GDM1 (cell line): ENCODE measurements at regions not wholly inside any gene's neighbourhood (a gene's known extent, or its start where the extent isn't known, plus 50 kb on each side); places are given as distances from the start of the nearest gene placed in this dataset.

Source experiments
- DNase-seq: peaks from one replicate; lab custom pipeline; 2025; lab: John Stamatoyannopoulos, UW

DNA sequence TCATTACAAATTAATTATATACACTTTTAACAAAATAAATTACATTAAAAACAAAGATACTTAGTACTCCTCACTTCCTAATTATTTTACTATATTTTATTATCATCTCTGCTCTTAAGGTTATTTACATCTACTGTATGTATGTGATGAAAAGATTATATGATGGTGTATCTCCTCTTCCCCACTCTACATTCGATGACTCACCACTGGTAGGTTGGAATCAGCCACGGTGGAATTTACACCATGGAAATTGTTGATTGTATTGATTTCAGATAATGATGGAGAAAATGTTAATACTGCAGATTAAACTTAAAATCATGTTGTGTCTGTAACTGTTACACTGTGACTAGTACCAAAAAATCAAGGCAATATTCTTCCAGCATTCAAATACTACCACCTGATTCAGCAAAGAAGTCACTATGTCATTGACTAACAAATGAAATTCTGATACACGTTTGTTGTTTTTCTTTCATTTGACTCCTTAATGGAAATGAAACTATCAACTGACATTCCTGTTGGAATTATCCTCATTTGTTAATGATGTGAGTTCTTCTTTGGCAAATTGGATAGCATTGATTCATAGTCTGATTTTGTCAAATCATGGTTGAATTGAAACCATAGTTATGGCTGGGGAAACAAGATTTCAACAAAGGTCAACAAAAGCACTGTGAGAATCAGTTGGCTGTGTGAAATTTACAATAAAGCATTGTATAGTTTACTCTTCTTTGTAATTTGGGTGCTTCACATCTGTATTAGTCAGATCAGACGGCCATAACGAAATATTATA, 69.0 kb upstream of the NLK start:
- DNase-seq = no peak

DNA sequence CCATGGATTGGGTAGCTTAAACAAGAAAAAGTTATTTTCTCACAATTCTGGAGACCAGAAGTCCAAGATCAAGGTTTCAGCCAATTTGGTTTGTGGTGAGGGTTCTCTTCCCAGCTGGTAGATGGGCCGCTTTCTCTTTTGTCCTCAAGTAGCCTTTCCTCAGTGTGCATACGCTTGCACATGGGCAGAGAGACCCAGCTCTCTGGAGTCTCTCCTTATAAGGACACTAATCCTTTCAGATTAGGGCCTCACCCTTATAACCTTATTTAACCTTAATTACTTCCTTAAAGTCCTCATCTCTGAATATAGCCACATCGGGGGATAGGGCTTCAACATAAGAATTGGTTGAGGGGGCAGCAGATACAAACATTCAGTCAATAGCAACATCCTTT, 68.4 kb upstream of the NLK start:
- DNase-seq = no peak

DNA sequence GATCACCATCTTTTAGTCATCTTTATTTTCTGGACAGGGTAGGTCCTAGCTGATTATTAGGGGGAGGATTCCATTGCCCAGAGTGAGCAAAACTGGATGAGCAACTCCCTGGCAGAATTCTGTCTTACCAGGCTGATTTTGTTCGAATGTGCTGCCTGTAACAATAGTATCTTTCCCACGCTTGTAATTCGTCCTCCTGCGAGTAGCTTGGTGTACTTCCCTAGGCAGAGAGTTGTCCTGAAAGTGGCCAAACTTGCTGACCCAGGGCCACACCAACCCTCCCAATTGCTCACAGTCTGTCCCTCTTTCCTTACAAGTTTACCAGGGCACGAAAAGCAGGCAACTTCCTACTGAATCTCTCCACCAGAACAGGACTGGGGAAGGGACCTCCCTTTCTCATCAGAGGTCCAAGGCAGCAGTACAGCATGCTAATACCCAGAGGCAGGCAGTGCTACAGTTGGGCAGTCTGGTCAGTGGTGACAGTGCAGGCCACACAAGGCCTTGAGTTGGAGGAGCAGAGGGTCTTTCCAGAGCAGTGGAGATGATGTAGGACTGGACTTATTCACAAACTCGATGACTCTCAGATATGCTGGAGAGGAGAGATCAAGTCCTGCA, 67.8 kb upstream of the NLK start:
- no peak for DNase-seq

DNA sequence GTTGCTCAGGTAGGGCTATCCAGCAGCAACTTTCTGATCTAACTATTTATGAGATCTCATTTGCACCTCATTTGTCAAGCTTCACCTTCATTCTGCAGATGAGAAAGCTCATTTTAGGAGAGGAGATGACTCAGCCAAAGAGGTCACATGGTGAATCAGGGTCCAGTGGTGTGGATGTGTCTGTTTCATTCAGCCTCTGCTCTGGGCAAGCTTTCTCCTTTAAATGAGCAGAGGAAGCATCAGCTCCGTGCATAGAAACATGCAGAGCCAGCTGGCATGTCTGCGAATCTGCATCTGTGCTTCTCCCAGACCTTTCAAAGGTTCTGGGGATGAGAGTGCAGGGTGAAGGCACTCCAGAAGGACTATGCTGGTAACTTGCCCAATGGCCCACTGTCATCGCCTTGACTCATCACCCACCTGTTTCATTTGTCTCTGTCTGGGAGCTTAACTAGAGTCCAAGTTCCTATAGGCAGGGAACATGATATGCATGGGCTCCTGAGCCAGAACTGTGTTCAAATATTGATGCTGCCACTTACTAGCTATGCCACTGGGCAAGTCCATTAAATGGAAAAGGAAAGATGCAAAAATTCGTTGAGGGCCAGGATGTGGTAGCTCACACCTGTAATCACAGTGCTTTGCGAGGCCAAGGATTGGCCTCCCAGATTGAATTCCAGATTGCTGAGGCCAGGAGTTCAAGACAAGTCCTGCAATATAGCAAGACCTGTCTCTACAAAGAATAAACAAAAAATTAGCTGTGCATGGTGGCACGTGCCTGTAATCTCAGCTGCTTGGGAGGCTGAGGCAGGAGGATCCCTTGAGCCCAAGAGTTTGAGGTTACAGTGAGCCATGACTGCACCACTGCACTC, 67.1 kb upstream of the NLK start:
- DNase-seq = no peak

DNA sequence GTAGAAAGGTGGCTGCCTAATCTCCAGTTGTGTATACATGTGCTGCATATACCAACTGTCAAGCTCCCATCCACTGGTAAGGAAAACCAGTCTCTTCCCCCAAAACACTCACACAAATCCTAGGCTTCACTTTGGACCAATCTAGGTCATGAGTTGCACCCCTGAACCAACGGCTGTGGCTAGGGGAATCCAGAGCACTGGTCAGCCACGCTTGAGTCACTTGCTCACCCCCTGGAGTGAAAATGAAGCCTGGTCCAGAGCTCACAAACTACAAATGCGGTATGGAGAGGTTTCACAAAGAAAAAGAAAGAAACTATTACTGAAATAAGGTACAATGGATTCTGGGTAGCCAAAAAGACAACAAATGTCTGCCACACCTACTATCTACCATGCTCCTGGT, 66.1 kb upstream of the NLK start:
- no peak for DNase-seq

DNA sequence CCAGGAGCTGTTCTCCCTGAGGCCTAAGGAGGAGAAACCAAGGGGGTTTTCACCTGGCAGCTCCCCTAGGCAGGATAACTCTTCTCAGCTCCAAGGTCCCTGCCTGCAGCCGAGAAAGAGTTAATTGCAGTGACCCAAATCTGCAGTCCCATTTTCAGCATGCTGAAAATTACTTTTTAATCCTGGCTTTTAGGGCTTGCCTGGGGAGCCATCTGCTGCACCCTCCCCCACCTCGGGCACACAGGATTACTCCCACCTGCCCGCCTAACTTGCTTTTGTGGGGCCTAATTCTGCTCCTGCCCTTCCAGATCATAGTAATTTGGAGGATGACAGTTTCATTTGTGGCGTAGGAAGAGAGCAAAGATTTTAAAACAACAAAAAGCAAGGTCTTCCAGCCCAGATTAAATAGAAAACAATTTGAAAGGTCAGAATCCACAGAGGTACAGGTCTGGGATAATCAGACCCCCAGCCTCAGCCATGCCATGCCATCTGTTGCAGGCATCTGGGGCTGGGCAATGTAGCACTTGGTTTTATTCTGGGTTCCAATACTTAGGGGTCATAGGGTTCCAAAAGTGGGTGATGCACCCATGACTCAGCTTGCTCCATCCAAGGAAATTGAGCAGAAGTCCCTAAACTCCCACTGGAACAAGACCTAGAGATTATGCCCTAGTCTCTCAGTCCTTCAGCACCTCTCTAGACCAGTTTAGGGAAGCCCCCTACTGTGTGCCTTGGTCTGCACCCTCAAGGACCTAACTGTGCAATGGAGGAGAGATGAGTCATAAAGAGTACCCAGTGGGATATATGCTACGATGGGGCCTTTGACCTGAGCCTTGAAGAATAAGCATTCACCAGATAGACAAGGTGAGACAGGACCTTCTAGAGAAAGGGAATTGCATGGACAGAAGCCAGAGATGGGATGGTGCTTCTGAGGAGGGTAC, 64.5 kb upstream of the NLK start:
- no peak for DNase-seq

DNA sequence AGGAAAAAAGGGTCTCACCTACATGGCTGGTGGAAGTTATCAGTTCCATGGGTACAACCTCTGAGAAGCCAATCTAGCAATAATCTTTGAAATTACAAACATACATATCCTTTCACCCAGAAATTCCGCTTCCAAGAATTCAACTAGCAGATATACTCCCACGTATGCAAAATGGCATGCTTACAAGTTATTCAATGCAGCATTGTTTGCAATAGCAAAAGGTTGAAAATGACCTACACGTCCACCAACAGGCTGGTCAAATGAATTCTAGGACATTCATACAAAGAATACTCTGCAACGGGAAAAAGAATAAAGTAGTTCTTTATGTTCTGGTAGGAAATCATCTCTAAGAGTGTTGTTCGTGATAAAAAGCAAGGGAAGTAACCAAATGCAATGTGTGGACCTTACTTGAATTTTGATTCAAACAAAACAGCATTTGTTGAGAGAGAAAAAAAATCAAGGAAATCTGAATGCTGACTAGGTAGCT, 63.7 kb upstream of the NLK start:
- DNase-seq = no peak

DNA sequence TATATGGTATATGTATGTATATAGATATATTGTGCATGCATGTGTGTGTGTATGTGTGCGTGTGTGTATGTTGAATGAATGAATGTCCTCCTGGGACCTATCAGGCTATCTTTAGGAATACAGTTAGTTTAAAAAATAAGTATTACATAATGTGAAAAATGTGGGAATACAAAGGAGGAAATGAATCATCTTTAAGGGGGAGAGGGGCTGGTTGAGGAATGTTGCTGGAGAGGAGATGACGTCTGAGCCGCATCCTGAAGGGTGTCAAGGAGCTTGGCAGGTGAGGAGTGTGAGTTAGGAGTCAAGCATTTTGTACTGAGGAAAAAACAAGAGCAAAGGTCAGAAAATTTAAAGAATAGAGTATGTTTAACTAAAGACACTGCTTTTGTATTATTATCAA, 62.4 kb upstream of the NLK start:
- no peak for DNase-seq

DNA sequence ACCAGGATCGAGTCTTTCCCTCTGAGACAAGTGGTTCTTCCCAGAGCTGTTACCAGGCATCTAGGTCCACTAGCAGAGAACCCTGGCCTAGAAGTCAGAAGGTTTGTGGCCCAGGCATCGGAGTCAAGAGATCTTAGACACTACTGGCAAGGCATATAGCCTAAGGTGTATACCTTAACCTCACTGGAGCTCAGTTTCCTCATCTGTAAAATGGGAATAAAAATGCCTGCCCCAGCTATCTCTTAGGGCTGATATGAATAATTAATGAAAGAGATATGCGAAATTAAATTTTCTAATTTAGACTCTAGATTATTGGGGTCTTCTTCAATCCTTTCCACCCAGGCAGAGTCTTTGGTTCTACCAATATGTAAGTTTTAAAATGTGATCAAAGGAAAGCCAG, 60.5 kb upstream of the NLK start:
- no peak for DNase-seq

DNA sequence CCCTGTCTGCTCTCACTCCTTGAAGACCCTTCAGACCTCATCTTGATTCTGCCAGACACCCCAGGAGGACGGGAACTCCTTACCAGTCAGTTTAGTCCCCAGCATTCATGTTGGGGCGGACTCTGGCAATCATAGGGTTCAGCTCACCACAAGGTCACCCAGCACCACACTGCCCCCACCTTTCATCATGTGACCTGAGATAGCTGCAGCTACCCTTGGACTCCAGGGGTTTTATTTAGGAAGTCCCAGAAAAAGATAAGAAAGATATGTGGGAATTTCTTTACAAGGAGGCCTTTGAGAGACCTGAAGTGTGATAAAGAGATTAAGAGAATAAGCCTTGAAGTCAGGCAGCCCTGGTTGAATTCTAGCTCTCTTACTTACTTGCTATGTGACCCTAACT, 59.8 kb upstream of the NLK start:
- DNase-seq = no peak

DNA sequence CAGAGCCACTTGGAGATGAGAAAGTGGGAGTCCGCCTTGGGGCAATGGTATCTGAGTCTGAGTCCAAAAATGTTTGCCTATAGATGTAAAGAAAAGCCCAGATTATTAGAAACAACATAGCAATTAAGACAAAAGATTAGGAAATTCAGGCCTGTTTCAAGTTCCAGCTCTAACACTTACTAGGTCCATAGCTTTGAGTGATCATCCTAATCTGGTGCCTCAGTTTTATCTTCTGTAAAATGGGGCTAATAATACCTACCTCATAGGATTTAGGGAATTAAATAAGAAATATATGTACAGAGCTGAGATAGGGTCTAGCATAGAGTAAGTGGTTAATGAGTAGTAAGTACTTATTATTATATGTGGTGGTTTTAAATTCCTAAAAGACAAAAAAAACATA, 58.6 kb upstream of the NLK start:
- no peak for DNase-seq

DNA sequence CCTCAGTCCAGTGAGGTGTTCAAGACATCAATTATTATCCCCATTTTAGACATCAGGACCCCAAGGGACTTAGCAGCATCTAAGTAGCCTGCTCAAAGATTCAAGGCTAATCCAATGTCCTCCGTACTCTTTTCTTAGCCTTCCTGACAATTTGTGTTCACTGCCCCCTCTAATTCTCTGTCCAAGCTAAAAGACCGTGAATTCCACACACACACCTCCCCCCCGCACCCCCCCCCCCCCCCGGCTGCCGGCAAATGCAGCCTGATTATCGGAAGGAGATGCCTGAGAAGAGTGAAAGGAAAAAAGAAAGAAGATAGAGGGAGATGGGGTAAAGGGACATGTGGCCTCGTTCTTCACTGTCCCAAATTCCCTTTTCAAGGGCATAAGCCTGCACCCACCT, 58.1 kb upstream of the NLK start:
- no peak for DNase-seq

DNA sequence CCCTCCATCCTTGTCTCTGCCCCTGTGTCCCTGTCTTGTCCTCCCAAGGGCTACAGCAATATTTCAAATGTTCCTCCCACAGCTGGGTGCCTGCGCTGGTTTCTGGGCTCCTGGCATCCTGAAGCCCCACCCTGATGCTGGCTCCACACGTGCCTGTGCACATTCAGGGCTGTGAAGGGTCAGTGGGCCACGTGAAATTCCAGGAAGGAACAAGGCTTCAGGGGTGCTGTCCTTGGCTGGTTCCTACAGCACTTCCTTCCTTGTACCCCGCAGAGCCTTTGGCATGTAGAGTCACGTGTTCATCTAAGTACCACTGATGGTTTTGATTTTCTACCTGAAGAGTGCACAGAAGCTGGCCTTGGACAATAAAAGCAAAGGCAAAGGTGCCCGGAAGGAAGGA, 57.7 kb upstream of the NLK start:
- no peak for DNase-seq

DNA sequence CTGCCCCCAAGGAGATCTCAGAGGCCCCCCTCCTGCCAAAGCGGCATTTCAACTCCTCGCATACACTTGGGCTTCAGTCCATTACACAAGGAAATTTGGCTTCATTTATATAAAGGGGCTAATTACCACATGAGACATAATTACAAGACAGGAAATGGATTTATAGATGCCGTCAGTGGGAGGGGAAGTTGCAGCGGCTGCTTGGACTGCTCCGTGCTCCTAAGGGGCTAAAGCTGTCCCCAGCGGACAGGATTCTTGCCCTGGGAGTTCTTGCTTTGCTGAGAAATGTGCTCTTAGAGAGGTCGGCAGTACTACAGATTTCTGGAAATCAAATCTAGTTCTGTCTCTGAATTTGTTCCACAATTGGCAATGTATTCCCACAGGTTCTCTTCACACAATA, 57.2 kb upstream of the NLK start:
- DNase-seq = no peak

DNA sequence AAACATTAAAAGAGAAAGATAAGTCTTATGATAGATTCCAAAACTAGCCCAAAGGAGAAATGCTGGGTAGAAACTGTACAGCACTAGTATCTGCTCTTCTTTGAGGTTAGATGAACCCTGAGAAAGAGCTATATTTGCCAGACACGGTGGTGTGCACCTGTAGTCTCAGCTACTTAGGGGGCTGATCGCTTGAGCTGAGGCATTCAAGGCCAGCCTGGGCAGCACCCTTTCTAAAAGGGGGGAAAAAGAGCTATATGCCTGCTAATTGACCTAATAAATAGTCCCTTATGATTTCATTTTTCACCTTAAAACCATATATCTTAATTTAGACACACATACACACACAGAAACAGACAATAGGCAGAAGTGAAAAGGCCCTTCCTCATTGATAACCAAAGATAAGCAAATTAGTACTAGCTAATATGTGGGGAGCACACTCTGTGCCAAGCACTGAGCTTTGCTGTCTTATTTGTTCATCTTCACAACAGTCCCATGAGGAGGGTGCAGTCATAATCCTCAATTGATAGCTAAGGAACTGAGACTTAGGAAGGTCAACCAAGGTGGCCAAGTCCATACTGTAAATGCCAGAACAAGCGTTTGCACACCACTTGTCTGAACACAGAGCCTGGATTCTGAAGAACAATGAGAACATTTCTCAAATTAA, 56.6 kb upstream of the NLK start:
- DNase-seq = no peak

DNA sequence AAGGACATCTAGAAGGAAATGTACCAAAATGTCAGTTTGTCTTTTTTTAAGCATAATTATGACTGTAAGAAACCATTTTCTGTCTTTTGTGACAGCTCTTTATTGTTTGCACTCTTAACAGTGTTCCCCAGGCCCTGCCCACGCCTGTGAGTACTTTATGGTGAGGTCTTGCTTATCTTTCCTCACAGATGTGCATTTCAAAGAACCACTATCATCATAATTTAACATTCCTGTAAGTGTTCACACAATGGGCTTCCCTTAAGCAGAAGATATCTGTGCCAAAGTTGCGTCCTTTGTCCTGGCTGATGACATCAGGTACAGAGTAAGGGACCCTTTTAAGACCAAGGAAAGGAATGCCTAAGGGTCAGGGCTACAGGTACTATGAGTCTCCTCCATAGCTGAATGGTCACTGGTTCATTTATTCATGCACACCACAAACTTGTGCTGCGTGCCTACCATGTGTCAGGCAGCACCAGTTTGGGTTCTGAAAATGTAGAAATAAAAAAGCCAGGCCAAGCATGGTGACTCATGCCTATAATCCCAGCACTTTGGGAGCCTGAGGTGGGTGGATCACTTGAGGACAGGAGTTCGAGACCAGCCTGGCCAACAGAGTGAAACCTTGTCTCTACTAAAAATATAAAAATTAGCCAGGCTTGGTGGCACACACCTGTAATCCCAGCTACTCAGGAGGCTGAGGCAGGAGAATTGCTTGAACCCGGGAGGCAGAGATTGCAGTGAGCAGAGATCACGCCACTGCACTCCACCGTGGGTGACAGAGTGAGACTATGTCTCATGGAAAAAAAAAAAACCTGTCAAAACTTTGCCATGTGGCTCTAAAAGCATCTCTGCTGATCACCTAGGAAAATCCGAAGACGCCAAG, 55.4 kb upstream of the NLK start:
- DNase-seq = peak; percentile 67

DNA sequence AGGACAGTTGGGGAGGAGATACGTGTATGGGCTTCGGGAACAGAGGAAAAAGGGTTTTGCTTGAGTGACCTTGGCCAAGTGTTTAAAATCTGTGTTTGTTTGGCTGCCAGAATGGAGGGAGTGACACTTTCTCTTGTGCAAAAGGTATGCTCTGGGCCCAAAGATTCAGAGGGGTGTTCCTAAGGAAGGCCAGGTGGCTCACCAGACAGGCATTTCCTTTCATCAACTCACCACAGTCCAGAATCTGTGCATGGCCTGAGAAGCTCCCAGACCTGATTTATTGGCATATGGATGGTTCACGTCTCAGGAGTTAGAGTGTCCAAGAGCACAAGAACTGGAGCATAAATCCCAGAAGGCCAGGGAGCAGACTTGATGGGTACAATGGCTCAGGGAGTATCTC, 53.4 kb upstream of the NLK start:
- DNase-seq = no peak

DNA sequence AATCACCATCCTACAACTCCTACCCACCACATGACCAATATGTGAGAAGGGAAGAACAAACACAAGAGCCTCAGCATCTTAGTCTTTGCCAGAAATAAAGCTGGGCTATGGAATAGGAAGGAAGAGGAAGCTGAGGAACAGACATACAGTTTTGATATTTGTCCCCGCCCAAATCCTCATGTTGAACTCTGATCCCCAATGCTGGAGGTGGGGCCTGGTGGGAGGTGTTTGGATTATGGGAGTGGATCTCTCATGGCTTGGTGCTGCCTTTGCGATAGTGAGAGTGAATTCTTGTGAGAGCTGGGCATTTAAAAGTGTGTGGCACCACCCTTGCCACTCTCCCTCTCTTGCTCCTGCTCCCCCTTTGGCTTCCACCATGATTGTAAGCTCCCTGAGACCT, 52.4 kb upstream of the NLK start:
- no peak for DNase-seq

DNA sequence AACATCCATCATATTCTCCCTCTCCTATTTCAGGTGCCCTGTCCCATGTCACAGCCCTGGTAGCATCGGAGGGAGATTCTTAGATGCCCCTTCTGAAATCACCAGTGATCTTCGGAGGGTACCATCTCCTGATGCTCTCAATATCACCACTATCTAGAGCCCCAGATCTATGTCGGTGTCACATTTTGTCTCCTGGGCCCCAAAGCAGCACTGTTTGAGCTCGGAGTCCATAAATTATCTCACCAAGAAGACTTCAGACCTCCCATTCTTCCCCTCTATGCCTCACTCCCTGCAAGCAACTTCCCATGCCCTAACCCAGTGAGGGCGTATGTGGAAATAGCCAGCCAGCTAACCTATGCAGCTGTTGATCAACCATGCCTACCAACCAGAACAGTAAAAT, 51.5 kb upstream of the NLK start:
- no peak for DNase-seq

DNA sequence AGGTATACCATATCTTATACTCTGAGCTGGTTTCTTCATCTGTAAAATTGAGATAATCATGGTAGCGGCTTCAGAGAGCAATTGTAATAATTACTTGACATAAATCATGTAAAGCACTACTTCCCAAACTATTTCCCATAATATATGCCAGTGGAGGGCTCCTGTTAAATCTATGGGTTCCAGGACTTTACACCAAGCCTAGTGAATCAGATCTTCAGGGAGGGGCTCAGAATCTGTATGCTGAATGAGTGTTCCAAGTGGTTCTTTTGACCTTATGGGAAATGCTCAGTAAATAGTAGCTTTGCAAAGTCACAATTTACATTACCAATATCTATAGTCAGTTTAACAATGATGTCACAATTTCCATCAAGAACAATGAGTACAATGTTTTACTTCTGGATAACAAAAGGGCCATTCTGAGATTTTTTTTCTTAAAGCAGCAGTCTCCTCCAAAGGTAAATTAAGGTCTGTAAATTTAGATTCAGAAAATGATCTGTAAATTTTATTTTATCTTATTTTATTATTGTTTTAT, 50.9 kb upstream of the NLK start:
- DNase-seq = no peak
